Caco-2 (cell line): ENCODE measurements at regions not wholly inside any gene's neighbourhood (a gene's known extent, or its start where the extent isn't known, plus 50 kb on each side); places are given as distances from the start of the nearest gene placed in this dataset.

Experiments
- BruUV-seq: library from RNA; stranded (reverse); fragments of 400-500 nt; replicated peaks from 2 replicates; lab custom pipeline; 2021; lab: Mats Ljungman, UMichigan
- CTCF ChIA-PET: fragments of 300-600 bp; sonication (Branson Sonifier 250); formaldehyde crosslinking; loops from one replicate; lab custom pipeline; 2022; ENCODE audit warnings: antibody characterized with exemption; lab: Charles Lee
- POLR2A ChIA-PET: fragments of 300-600 bp; sonication (Branson Sonifier 250); formaldehyde crosslinking; loops from one replicate; lab custom pipeline; 2022; ENCODE audit warnings: antibody characterized with exemption; lab: Charles Lee
- DNase-seq, 2 experiments: peaks; one replicate each; pipeline versions ENCODE4 v3.0.0 to v3.0.0-alpha.2; 2020 to 2022
- H3K27me3 ChIP-seq: replicated peaks from 2 replicates; pipeline ENCODE4 v1.6.0; 2011; ENCODE audit warnings: low read length; ENCODE audit not compliant: control insufficient read depth, insufficient read depth
- H3K36me3 ChIP-seq: 2 replicates; pipeline ENCODE4 v1.5.1; 2011; ENCODE audit warnings: low read length; ENCODE audit not compliant: control insufficient read depth, insufficient read depth
- H3K4me1 ChIP-seq: fragments of 250-450 bp; sonication (Bioruptor Pico); 2 replicates; pipeline ENCODE4 v1.5.1; 2020; ENCODE audit warnings: mild to moderate bottlenecking
- H3K4me3 ChIP-seq: 2 replicates; pipeline ENCODE4 v1.5.1; 2011; ENCODE audit warnings: low read depth, mild to moderate bottlenecking, control low read depth, low read length
- H3K9me3 ChIP-seq: fragments of 250-450 bp; sonication (Bioruptor Pico); 2 replicates; pipeline ENCODE4 v1.5.1; 2020; ENCODE audit warnings: mild to moderate bottlenecking, moderate library complexity
- H3K27ac Mint-ChIP-seq: one replicate; pipeline ENCODE4 v1.8.0; 2022; ENCODE audit warnings: mixed read lengths; ENCODE audit not compliant: unreplicated experiment
- H3K27me3 Mint-ChIP-seq: one replicate; pipeline ENCODE4 v1.8.0; 2022; ENCODE audit warnings: mixed read lengths; ENCODE audit not compliant: insufficient read depth, unreplicated experiment
- H3K36me3 Mint-ChIP-seq: one replicate; pipeline ENCODE4 v1.8.0; 2022; ENCODE audit warnings: mild to moderate bottlenecking, mixed read lengths; ENCODE audit not compliant: insufficient read depth, unreplicated experiment
- H3K4me1 Mint-ChIP-seq: one replicate; pipeline ENCODE4 v1.8.0; 2022; ENCODE audit warnings: low read depth, mixed read lengths; ENCODE audit not compliant: unreplicated experiment
- H3K4me3 Mint-ChIP-seq: one replicate; pipeline ENCODE4 v1.8.0; 2022; ENCODE audit warnings: mild to moderate bottlenecking, moderate library complexity, mixed read lengths; ENCODE audit not compliant: unreplicated experiment
- H3K9me3 Mint-ChIP-seq: one replicate; pipeline ENCODE4 v1.8.0; 2022; ENCODE audit warnings: mixed read lengths; ENCODE audit not compliant: unreplicated experiment
- intact Hi-C: fragments of 100-400 bp; cut with micrococcal nuclease; formaldehyde crosslinking; loops from one replicate; pipeline ENCODE4 v1.10.0; 2022; ENCODE audit not compliant: unreplicated experiment
- TF ChIP-seq, protein P1 (sequence below), 2 experiments: fragments of 200-600 bp in 1 of 2; IDR thresholded peaks; 1 replicate in 1 of 2; 2 replicates in 1 of 2; pipeline versions ENCODE4 v1.5.1 to v1.8.0; 2011 to 2022; ENCODE audit warnings: antibody characterized with exemption in 1 of 2, control low read depth in 1 of 2, inconsistent platforms in 1 of 2, low read depth in 1 of 2, low read length in 1 of 2, mild to moderate bottlenecking in 1 of 2, moderate library complexity in 1 of 2; ENCODE audit not compliant: insufficient read depth in 1 of 2, severe bottlenecking in 1 of 2, unreplicated experiment in 1 of 2

DNA sequence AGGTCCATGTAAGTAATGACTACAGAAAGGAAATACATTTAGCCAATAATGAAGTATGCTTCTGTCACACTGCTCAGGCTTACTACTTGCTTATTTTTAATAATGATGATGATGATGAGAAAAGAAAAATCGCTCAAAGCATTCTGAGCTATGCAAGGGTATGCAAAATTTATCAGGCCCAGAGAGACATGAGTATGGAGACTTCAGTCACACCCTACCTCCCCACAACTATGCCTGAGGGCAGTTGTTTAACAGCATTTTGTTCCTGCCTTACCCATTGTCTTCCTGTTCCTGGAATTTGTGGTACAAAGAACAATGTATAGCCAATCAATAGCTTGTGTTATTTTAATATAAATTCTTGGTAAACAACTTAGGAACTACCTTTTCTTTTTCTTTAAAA, 232.6 kb upstream of the ZBED5 start:
- no peaks in the 10 kb centered on the region for H3K4me1 ChIP-seq
- H3K9me3 ChIP-seq = peaks cover 11% of the 10 kb centered on the region
- no peaks in the 10 kb centered on the region; the same call in 1 of the 2 replicates for H3K27me3 ChIP-seq
- no peak for DNase-seq
- H3K36me3 ChIP-seq = no peaks in the 10 kb centered on the region
- ChIA-PET CTCF (no interaction called here), POLR2A (no interaction called here)
- Mint-ChIP-seq H3K27ac (no peak overlapping the region), H3K27me3 (peaks cover 7% of the 10 kb centered on the region), H3K36me3 (no peaks in the 10 kb centered on the region), H3K4me1 (no peaks in the 10 kb centered on the region), H3K9me3 (no peaks in the 10 kb centered on the region), H3K4me3 (no peak overlapping the region)
- no peak overlapping the region for H3K4me3 ChIP-seq
- TF ChIP-seq, protein P1, sequence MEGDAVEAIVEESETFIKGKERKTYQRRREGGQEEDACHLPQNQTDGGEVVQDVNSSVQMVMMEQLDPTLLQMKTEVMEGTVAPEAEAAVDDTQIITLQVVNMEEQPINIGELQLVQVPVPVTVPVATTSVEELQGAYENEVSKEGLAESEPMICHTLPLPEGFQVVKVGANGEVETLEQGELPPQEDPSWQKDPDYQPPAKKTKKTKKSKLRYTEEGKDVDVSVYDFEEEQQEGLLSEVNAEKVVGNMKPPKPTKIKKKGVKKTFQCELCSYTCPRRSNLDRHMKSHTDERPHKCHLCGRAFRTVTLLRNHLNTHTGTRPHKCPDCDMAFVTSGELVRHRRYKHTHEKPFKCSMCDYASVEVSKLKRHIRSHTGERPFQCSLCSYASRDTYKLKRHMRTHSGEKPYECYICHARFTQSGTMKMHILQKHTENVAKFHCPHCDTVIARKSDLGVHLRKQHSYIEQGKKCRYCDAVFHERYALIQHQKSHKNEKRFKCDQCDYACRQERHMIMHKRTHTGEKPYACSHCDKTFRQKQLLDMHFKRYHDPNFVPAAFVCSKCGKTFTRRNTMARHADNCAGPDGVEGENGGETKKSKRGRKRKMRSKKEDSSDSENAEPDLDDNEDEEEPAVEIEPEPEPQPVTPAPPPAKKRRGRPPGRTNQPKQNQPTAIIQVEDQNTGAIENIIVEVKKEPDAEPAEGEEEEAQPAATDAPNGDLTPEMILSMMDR (IDR thresholded peaks at IDR 0.05; ENCODE audit: insufficient read depth in 1 of 2, low read depth in 1 of 2, low read length in 1 of 2, severe bottlenecking in 1 of 2, unreplicated experiment in 1 of 2) = no peak
- intact Hi-C loops = no loop called here
- no TSS peak for BruUV-seq

DNA sequence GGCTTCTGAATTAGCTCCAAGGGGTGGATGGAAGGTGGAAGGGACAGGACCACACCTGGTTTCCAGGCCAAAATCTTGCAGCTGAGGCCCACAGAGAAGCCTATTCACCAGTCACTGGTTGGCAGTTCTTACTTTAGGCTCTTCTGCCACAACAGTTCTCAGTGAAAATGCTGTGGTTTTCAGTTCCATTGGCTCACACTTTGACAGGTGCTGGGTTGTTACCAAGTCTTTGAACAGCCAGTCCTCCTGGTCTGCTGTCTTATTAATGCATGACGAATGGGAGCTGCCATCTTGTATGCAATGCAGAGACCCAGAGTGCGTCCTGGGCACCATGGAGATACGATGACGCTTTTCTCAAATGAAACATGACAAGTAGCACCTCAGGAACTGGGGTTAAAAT, 232.0 kb upstream of the ZBED5 start:
- POLR2A ChIA-PET = no interaction called here
- Histone ChIP-seq H3K4me1 (no peaks in the 10 kb centered on the region), H3K36me3 (no peaks in the 10 kb centered on the region), H3K4me3 (no peak overlapping the region), H3K9me3 (peaks cover 11% of the 10 kb centered on the region), H3K27me3 (no peaks in the 10 kb centered on the region; the same call in 1 of the 2 replicates)
- Mint-ChIP-seq H3K4me1 (no peaks in the 10 kb centered on the region), H3K27ac (no peak overlapping the region), H3K4me3 (no peak overlapping the region), H3K27me3 (peaks cover 11% of the 10 kb centered on the region), H3K9me3 (no peaks in the 10 kb centered on the region), H3K36me3 (no peaks in the 10 kb centered on the region)
- TF ChIP-seq, protein P1 (IDR thresholded peaks at IDR 0.05; ENCODE audit: insufficient read depth in 1 of 2, low read depth in 1 of 2, low read length in 1 of 2, severe bottlenecking in 1 of 2, unreplicated experiment in 1 of 2) = no peak
- BruUV-seq = no TSS peak
- no peak for DNase-seq
- intact Hi-C loops = no loop called here
- CTCF ChIA-PET = no interaction called here

DNA sequence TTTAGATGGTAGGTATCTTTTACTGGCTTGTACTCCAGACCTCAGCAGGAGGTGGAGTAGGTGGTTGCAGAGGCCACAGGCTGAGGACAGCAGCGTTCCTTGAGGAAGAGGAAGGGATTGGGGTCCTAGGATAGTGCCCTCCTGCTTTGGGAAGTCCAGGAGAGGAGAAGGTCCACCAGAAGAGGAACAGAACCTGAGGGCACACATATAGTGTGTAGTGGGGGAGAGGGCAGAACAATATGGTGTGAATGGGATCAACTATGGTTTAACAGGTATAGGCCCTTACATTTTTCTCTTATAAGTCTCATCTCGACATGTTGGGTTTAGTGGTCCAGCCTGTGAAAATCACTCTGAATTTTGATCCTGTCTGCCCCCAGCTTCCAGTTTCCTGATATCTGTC, 229.1 kb upstream of the ZBED5 start:
- DNase-seq = no peak
- Mint-ChIP-seq H3K4me3 (no peak overlapping the region), H3K27me3 (peaks cover 7% of the 10 kb centered on the region), H3K36me3 (no peaks in the 10 kb centered on the region), H3K27ac (no peak overlapping the region), H3K9me3 (no peaks in the 10 kb centered on the region), H3K4me1 (no peaks in the 10 kb centered on the region)
- ChIA-PET CTCF (no interaction called here), POLR2A (no interaction called here)
- TF ChIP-seq, protein P1 (IDR thresholded peaks at IDR 0.05; ENCODE audit: insufficient read depth in 1 of 2, low read depth in 1 of 2, low read length in 1 of 2, severe bottlenecking in 1 of 2, unreplicated experiment in 1 of 2) = no peak
- no TSS peak for BruUV-seq
- no peaks in the 10 kb centered on the region for H3K4me1 ChIP-seq
- no peaks in the 10 kb centered on the region; the same call in 1 of the 2 replicates for H3K27me3 ChIP-seq
- peaks cover 11% of the 10 kb centered on the region for H3K9me3 ChIP-seq
- intact Hi-C loops = no loop called here
- H3K36me3 ChIP-seq = no peaks in the 10 kb centered on the region
- H3K4me3 ChIP-seq = no peak overlapping the region
